T-helper 17 cell (primary cell): ENCODE measurements at regions not wholly inside any gene's neighbourhood (a gene's known extent, or its start where the extent isn't known, plus 50 kb on each side); places are given as distances from the start of the nearest gene placed in this dataset.
"Not testable (repeated sequence)": the region's sequence is repeated elsewhere in the genome, so short reads cannot be mapped to it uniquely, and the experiment has no call there.

Source experiments
- ATAC-seq: fragments of 150-1000 bp; cut with Tn5 transposase; 2 replicates; pipeline ENCODE4 v1.10.0; 2021; ENCODE audit warnings: mild to moderate bottlenecking, moderate library complexity
- DNase-seq, 3 donors: peaks; one replicate each; pipeline versions ENCODE4 v3.0.0 to v3.0.0-alpha.2; 2020 to 2021
- H3K9me3 ChIP-seq: one replicate; pipeline ENCODE4 v1.7.0; 2013; ENCODE audit warnings: low read length, mild to moderate bottlenecking; ENCODE audit not compliant: control insufficient read depth, poor library complexity, severe bottlenecking
- H3K27ac Mint-ChIP-seq: one replicate; pipeline ENCODE4 v1.8.0; 2022; ENCODE audit warnings: mild to moderate bottlenecking, moderate library complexity, mixed read lengths
- H3K27me3 Mint-ChIP-seq: one replicate; pipeline ENCODE4 v1.8.0; 2022; ENCODE audit warnings: mixed read lengths
- H3K36me3 Mint-ChIP-seq: one replicate; pipeline ENCODE4 v1.8.0; 2022; ENCODE audit warnings: low read depth, mixed read lengths
- H3K4me1 Mint-ChIP-seq: one replicate; pipeline ENCODE4 v1.8.0; 2022; ENCODE audit warnings: mild to moderate bottlenecking, mixed read lengths
- H3K4me3 Mint-ChIP-seq: one replicate; pipeline ENCODE4 v1.8.0; 2022; ENCODE audit warnings: mild to moderate bottlenecking, moderate library complexity, mixed read lengths

DNA sequence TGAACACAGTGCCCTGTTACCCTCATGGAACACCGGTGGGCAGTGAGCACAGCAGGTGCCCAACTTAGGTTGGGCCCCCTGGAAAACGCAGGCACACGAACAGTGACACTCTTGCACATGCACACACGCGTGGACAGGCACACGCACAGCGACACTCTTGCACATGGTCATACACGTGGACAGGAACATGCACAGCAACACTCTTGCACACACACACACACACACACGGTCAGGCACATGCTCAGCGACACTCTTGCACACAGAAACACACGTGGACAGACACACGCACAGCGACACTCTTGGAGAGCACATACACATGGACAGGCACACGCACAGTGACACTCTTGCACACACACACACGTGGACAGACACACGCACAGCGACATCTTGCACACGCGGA, 559.4 kb upstream of the ADAMTS16 start:
- H3K36me3 Mint-ChIP-seq: no peaks in the 10 kb centered on the region
- H3K27me3 Mint-ChIP-seq: no peaks in the 10 kb centered on the region
- H3K9me3 ChIP-seq: no peaks in the 10 kb centered on the region
- no peak for ATAC-seq
- H3K27ac Mint-ChIP-seq: no peak overlapping the region
- no peak overlapping the region for H3K4me3 Mint-ChIP-seq
- DNase-seq: no peak
- H3K4me1 Mint-ChIP-seq: no peaks in the 10 kb centered on the region

DNA sequence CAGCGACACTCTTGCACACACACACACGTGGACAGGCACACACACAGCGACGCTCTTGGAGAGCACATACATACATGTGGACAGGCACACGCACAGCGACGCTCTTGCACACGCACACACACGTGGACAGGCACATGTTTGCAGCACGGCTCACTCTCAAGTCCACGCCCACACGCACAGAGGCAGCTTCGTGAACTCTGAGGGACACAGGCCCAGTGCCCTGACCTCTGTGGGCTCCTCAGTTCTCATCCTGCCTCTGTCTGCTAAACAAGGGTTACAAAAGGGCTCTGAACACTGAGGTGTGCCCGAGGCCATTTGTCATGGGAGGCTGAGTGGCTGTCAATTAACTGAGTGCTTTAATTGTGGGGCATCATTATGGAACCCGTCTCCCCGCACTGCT, 558.8 kb upstream of the ADAMTS16 start:
- ATAC-seq: no peak
- Mint-ChIP-seq H3K4me3 (no peak overlapping the region), H3K27ac (no peak overlapping the region), H3K36me3 (no peaks in the 10 kb centered on the region), H3K27me3 (no peaks in the 10 kb centered on the region), H3K4me1 (no peaks in the 10 kb centered on the region)
- H3K9me3 ChIP-seq: no peaks in the 10 kb centered on the region
- no peak for DNase-seq

DNA sequence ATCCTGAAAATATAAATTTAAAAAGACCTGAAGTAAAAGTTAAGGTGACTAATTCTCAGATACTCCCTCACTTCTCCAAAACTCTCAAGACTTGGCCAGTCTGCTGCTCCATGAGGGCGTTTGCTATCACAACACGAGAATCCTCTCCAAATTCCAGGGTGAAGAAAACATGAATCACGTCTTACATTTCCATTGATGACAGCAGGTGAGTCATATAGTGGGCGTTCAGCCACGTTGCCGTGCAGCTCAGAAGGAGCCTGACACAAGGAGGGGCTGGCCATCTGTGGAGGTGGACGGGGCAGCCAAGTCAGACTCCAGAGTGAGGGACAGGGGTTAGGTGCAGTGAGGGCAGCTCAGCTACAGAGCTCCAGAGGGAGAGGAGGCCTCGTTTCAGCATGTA, 555.1 kb upstream of the ADAMTS16 start:
- H3K9me3 ChIP-seq: no peaks in the 10 kb centered on the region
- Mint-ChIP-seq H3K4me1 (no peaks in the 10 kb centered on the region), H3K27me3 (no peaks in the 10 kb centered on the region), H3K36me3 (no peaks in the 10 kb centered on the region), H3K4me3 (no peak overlapping the region), H3K27ac (no peak overlapping the region)
- ATAC-seq (no peak), DNase-seq (no peak)

DNA sequence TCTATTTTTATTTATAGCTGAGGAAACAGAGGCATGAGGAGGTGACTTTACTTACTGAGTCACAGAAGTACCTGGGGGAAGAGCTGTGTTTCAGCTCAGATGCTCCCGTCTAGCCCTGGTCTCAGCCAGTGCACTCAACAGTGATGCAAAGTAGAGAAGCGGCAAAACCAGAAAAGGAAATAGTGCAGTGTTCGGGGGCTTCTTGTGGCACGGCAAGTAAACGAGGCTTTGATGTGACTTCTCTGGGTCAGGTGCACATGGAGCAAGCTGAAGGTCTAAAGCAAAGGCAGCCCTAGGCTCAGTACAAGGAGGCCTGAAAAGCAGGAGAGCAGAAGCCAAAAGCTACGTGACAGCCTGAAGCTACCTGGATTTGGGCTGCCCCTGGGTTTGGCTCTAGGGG, 526.7 kb upstream of the ADAMTS16 start:
- DNase-seq (no peak), ATAC-seq (no peak)
- H3K9me3 ChIP-seq: no peaks in the 10 kb centered on the region
- H3K27ac Mint-ChIP-seq: no peak overlapping the region
- H3K36me3 Mint-ChIP-seq: no peaks in the 10 kb centered on the region
- no peak overlapping the region for H3K4me3 Mint-ChIP-seq
- H3K27me3 Mint-ChIP-seq: no peaks in the 10 kb centered on the region
- H3K4me1 Mint-ChIP-seq: no peaks in the 10 kb centered on the region

DNA sequence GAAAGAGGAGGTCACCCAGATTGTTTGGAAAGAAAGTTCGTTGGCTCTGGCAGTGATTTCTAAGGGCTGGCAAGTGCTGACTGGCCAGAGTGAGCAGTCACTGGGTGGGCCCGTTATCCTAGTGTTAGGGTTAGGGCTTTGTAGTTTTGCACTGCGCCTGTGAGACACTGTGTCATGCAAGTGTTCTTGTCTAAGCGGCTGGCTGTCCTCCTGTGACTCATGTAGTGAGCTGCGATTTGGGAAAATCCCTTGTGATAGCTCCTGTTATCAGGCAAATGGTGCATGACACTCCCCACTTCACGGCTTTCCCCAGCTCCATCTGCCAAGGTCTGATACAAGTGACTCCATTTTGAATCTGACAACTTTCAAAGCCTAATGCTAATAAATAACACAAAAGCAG, 526.0 kb upstream of the ADAMTS16 start:
- H3K36me3 Mint-ChIP-seq: no peaks in the 10 kb centered on the region
- no peaks in the 10 kb centered on the region for H3K27me3 Mint-ChIP-seq
- no peak overlapping the region for H3K27ac Mint-ChIP-seq
- DNase-seq: no peak
- no peaks in the 10 kb centered on the region for H3K4me1 Mint-ChIP-seq
- no peak for ATAC-seq
- H3K9me3 ChIP-seq: no peaks in the 10 kb centered on the region
- no peak overlapping the region for H3K4me3 Mint-ChIP-seq

DNA sequence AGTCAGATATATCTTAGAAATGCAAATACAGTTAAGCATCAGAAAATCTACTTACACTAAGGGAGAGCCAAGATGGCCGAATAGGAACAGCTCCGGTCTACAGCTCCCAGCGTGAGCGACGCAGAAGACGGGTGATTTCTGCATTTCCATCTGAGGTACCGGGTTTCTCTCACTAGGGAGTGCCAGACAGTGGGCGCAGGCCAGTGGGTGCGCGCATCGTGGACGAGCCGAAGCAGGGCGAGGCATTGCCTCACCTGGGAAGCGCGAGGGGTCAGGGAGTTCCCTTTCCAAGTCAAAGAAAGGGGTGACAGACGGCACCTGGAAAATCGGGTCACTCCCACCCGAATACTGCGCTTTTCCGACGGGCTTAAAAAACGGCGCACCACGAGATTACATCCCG, 524.8 kb upstream of the ADAMTS16 start:
- H3K36me3 Mint-ChIP-seq, H3K4me1 Mint-ChIP-seq, H3K27ac Mint-ChIP-seq, H3K4me3 Mint-ChIP-seq, H3K27me3 Mint-ChIP-seq, DNase-seq, H3K9me3 ChIP-seq, ATAC-seq: not testable (repeated sequence)

DNA sequence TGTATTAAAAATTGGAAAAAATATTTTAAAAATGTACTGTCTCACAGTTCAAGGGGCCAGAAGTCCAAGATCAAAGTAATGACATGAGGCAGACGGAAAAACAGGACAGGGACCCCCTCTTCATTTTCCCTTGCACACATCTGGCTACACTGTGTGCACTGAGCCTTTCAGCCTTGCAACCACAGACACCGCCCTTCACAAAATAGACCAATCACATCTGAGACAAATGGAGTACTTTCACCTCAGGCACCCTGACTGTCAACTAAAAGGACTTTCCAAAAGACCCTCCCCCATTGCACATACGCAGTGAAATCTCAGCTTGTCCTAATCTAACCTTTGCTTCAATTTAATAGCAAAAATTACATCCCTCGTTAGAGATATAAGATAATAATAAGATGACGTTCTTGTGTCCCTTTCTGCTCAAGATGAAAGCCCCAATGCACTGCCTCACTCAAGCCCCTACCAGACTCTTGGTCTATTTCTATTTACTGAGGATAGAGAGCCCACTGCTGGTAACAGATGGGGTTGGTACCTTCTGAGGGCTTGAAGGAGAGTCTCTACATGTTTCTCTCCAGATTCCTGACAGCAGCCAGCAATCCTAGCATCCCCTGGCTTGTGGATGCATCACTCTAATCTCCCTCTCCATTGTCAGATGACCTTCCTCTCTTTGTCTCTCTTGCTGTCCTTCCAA, 514.8 kb upstream of the ADAMTS16 start:
- ATAC-seq: no peak
- DNase-seq: no peak
- Mint-ChIP-seq H3K27ac (no peak overlapping the region), H3K27me3 (no peaks in the 10 kb centered on the region), H3K4me3 (no peak overlapping the region), H3K4me1 (no peaks in the 10 kb centered on the region), H3K36me3 (no peaks in the 10 kb centered on the region)
- no peaks in the 10 kb centered on the region for H3K9me3 ChIP-seq

DNA sequence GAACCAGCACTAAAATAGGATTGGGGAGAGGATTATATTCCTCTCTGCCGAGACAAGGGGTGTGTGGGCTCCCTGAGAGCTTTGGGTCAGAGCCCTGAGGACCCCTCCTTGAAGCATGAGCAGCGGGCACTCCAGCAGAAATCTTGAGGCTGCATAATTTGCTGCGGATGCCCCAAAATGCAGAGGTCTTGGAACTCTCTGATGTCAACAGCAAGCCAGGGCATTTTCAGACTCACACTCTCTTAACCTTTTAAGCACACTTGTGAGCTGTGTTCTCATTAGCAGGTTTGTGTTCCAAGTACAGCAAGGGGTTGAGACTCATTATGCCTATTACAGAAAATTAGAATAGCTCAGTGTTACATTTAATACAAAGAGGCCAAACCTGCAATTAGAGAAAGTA, 513.0 kb upstream of the ADAMTS16 start:
- H3K9me3 ChIP-seq: no peaks in the 10 kb centered on the region
- Mint-ChIP-seq H3K27ac (no peak overlapping the region), H3K27me3 (no peaks in the 10 kb centered on the region), H3K4me1 (no peaks in the 10 kb centered on the region), H3K36me3 (no peaks in the 10 kb centered on the region), H3K4me3 (no peak overlapping the region)
- ATAC-seq (no peak), DNase-seq (no peak)

DNA sequence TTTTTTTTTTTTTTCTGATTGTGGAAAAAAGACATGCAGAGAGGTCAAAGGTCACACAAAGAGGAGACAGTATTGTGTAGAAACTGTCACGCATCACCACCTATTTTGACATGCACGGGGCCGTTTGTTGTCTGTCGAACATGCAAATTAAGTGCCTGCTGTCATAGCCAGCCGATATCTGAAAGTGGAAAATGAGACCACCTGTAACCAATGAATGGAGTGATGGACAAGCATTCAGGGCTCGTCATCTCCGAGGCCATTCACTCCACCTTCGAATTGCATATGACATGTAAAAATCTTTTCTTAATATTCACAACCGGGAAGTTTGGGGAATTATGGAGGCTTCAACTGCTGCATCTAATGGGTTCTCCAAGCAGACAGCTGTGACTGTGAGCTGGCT, 512.2 kb upstream of the ADAMTS16 start:
- Mint-ChIP-seq H3K27me3 (no peaks in the 10 kb centered on the region), H3K27ac (no peak overlapping the region), H3K4me1 (no peaks in the 10 kb centered on the region), H3K4me3 (no peak overlapping the region), H3K36me3 (no peaks in the 10 kb centered on the region)
- DNase-seq: no peak
- ATAC-seq: no peak
- H3K9me3 ChIP-seq: no peaks in the 10 kb centered on the region

DNA sequence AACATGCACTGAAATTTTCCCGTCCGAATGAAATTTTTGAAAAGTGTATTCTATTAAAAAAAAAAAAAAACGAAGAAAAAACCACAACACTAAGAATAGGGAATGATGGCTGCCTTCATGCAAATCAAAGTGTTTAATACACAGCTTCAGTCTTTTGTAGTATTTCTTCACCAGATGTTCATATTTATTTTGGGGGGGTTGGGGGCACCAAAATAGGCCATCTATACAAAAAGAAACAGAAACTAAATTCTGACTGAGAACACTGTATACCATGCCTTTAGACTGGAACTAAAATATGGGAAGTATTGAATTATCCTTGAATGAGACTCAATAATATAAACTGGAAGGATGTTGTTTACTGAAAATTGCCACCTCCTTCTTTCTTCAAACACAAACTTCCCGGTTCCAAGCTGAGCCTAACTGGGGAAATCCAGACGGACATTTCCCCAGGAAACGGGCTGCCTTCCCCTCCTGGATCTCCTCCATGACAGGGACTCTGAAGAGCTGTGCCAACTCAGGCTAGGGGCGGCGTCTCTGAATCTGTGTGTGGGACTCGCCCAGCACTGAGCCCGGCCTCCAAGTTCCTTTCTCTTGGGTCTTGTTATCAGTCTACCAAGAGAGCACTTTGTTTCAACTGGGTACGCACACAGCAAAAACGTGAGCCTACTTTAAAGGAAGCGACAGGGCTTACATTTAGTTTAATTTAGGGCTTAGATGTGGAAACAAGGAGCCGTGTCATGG, 511.3 kb upstream of the ADAMTS16 start:
- no peaks in the 10 kb centered on the region for H3K36me3 Mint-ChIP-seq
- DNase-seq (no peak), ATAC-seq (no peak)
- H3K4me1 Mint-ChIP-seq: no peaks in the 10 kb centered on the region
- no peaks in the 10 kb centered on the region for H3K27me3 Mint-ChIP-seq
- no peaks in the 10 kb centered on the region for H3K9me3 ChIP-seq
- H3K27ac Mint-ChIP-seq: no peak overlapping the region
- H3K4me3 Mint-ChIP-seq: no peak overlapping the region

DNA sequence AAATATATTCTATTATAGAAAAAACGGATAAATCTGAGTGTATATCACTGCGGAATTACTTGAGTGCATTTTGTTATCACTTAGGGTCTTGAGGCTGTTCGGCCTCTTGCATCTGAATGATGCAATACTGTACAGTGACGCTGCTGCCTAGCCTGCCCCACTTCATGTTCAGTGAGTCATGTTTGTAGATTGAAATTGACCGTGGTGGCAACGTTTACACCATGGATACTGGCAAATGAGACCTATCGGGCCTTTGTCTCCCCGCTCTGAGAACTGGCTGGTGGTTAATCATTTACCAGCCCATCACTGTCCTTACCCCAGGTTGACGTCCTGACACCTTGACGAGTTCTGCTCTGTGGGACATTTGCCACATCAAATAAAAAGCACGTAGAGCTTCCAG, 510.1 kb upstream of the ADAMTS16 start:
- no peak overlapping the region for H3K27ac Mint-ChIP-seq
- H3K4me1 Mint-ChIP-seq: no peaks in the 10 kb centered on the region
- no peak for DNase-seq
- H3K27me3 Mint-ChIP-seq: no peaks in the 10 kb centered on the region
- H3K9me3 ChIP-seq: no peaks in the 10 kb centered on the region
- no peaks in the 10 kb centered on the region for H3K36me3 Mint-ChIP-seq
- no peak overlapping the region for H3K4me3 Mint-ChIP-seq
- no peak for ATAC-seq

DNA sequence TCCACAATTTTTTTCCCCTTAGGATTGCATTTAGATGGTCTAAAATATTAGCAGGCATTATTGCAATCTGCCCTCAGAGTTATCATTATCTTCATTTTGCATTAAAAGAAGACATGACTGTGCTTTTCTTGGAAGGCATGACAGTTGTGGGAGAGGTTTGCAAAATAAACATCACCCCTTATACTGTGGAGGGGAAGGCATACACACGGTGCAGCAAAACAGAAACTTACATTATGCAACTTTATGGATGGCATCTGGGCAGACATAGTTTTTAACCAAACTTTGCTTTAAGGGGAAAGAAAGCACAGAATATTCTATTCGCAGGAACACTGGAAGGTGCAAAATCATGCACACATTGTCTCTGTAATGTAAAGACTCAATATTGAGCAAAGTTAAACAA, 505.8 kb upstream of the ADAMTS16 start:
- Mint-ChIP-seq H3K27ac (no peak overlapping the region), H3K36me3 (no peaks in the 10 kb centered on the region), H3K27me3 (no peaks in the 10 kb centered on the region), H3K4me1 (no peaks in the 10 kb centered on the region), H3K4me3 (no peak overlapping the region)
- no peak for DNase-seq
- ATAC-seq: no peak
- H3K9me3 ChIP-seq: no peaks in the 10 kb centered on the region

DNA sequence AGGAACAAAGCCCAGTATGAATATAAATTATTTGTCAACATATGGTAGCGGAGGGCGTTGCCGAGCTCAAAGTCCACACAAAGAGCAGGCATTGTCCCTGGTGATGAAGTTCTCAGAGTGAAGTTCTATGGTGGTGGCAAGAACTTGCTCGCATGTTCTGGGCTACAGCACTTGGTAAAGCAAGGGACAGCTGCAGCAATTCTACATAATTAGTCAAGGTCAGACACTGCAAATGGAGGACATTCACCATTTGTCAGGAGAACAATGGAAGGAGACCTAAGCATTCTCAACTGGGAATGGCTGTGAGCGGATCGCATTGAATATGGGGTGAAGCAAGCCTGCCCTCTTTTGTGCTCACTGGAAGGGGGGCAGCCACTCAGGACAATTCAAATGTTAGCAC, 503.8 kb upstream of the ADAMTS16 start:
- no peaks in the 10 kb centered on the region for H3K27me3 Mint-ChIP-seq
- ATAC-seq (no peak), DNase-seq (no peak)
- no peaks in the 10 kb centered on the region for H3K36me3 Mint-ChIP-seq
- no peak overlapping the region for H3K27ac Mint-ChIP-seq
- H3K9me3 ChIP-seq: no peaks in the 10 kb centered on the region
- no peaks in the 10 kb centered on the region for H3K4me1 Mint-ChIP-seq
- no peak overlapping the region for H3K4me3 Mint-ChIP-seq

DNA sequence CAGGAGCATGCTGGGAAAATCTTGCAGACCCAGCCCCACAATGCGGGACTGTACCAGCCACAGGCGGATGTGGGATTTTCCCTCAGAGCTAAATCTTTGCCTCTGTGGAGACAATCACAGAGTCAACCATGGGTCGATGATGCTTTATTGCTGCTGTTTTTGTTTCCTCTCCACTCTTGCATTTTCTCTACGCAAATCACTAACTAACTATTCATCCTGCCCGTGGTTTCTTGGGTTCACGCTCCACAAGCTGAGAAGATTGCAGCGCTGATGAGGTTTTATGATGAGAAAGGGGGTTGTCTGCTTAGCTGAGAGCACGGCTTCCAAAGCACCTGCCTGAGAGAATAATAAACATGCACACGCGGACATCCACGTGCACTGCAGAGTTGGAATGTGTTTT, 500.2 kb upstream of the ADAMTS16 start:
- Mint-ChIP-seq H3K4me3 (no peak overlapping the region), H3K27ac (no peak overlapping the region), H3K4me1 (no peaks in the 10 kb centered on the region), H3K27me3 (no peaks in the 10 kb centered on the region), H3K36me3 (no peaks in the 10 kb centered on the region)
- peaks cover 3% of the 10 kb centered on the region for H3K9me3 ChIP-seq
- ATAC-seq (no peak), DNase-seq (no peak)
